ENCODE measurements at regions not wholly inside any gene's neighbourhood (a gene's known extent, or its start where the extent isn't known, plus 50 kb on each side); places are given as distances from the start of the nearest gene placed in this dataset.

- TF ChIP-seq EZH2phosphoT487 (IDR thresholded peaks at IDR 0.05; ENCODE audit: borderline replicate concordance, low read length) (no peak), CTCF (conservative IDR thresholded peaks at IDR 0.05; ENCODE audit: low read depth, low read length) (no peak)
Observed at GRCh38 chr5:158326256-158326655, 467.3 kb upstream of the CLINT1 start.

Data from PC-3 (cell line).